Neuronal stem cell (in vitro differentiated cells): ENCODE measurements at regions not wholly inside any gene's neighbourhood (a gene's known extent, or its start where the extent isn't known, plus 50 kb on each side); places are given as distances from the start of the nearest gene placed in this dataset.

Source experiments
- DNase-seq: peaks from one replicate; pipeline ENCODE4 v3.0.0-alpha.2; 2013; ENCODE audit warnings: low spot score
- H2AFZ ChIP-seq: one replicate; pipeline ENCODE4 v1.6.1; 2013; ENCODE audit warnings: mild to moderate bottlenecking, low read length, inconsistent platforms
- H2AK5ac ChIP-seq: 2 replicates; pipeline ENCODE4 v1.6.1; 2013; ENCODE audit warnings: low read depth, mild to moderate bottlenecking, inconsistent platforms, low read length, moderate library complexity, mixed read lengths
- H2BK120ac ChIP-seq: 2 replicates; pipeline ENCODE4 v1.6.1; 2013; ENCODE audit warnings: low read depth, mild to moderate bottlenecking, inconsistent platforms, low read length, moderate library complexity, mixed read lengths
- H2BK12ac ChIP-seq: one replicate; pipeline ENCODE4 v1.6.1; 2013; ENCODE audit warnings: low read length, inconsistent platforms
- H2BK15ac ChIP-seq: 2 replicates; pipeline ENCODE4 v1.6.1; 2013; ENCODE audit warnings: mild to moderate bottlenecking, low read length, inconsistent platforms, mixed read lengths
- H2BK5ac ChIP-seq: one replicate; pipeline ENCODE4 v1.6.1; 2013; ENCODE audit warnings: inconsistent platforms, mild to moderate bottlenecking, low read length, moderate library complexity
- H3K14ac ChIP-seq: one replicate; pipeline ENCODE4 v1.6.1; 2013; ENCODE audit warnings: low read length, inconsistent platforms
- H3K18ac ChIP-seq: 2 replicates; pipeline ENCODE4 v1.6.1; 2013; ENCODE audit warnings: low read length, inconsistent platforms
- H3K23ac ChIP-seq: 2 replicates; pipeline ENCODE4 v1.6.1; 2013; ENCODE audit warnings: low read depth, mild to moderate bottlenecking, mixed read lengths, low read length, inconsistent platforms; ENCODE audit not compliant: poor library complexity
- H3K27ac ChIP-seq: replicated peaks from 3 replicates; pipeline ENCODE4 v1.5.1; 2013; ENCODE audit warnings: low read length, inconsistent platforms
- H3K27me3 ChIP-seq, 3 experiments: 2 replicates each; pipeline ENCODE4 v1.6.1; 2013; ENCODE audit warnings: low read length in 3 of 3, mild to moderate bottlenecking in 2 of 3, inconsistent platforms in 1 of 3, low read depth in 1 of 3, mixed read lengths in 1 of 3, moderate library complexity in 1 of 3; ENCODE audit not compliant: control insufficient read depth in 3 of 3, insufficient read depth in 3 of 3
- H3K36me3 ChIP-seq, 2 donors: replicated peaks in 1 of 2; 2 replicates each; pipeline ENCODE4 v1.6.1; 2013; ENCODE audit warnings: low read length in 2 of 2; ENCODE audit not compliant: control insufficient read depth in 2 of 2, insufficient read depth in 2 of 2
- H3K4ac ChIP-seq: 2 replicates; pipeline ENCODE4 v1.6.1; 2013; ENCODE audit warnings: inconsistent platforms, mild to moderate bottlenecking, low read length, moderate library complexity
- H3K4me1 ChIP-seq, 2 donors: 1 replicate in 1 of 2; 2 replicates in 1 of 2; pipeline ENCODE4 v1.6.1; 2013; ENCODE audit warnings: low read length in 2 of 2, low read depth in 1 of 2; ENCODE audit not compliant: control insufficient read depth in 2 of 2, insufficient read depth in 1 of 2
- H3K4me2 ChIP-seq: one replicate; pipeline ENCODE4 v1.6.1; 2013; ENCODE audit warnings: mild to moderate bottlenecking, low read length, inconsistent platforms; ENCODE audit not compliant: insufficient read depth, poor library complexity, severe bottlenecking
- H3K4me3 ChIP-seq, 2 donors: 2 replicates each; pipeline ENCODE4 v1.5.1; 2013; ENCODE audit warnings: low read length in 2 of 2, mild to moderate bottlenecking in 2 of 2, inconsistent platforms in 1 of 2, moderate library complexity in 1 of 2
- H3K79me1 ChIP-seq: one replicate; pipeline ENCODE4 v1.6.1; 2013; ENCODE audit warnings: low read depth, mild to moderate bottlenecking, inconsistent platforms, low read length, moderate library complexity
- H3K9ac ChIP-seq: one replicate; pipeline ENCODE4 v1.6.1; 2013; ENCODE audit warnings: mild to moderate bottlenecking, low read depth, low read length, inconsistent platforms; ENCODE audit not compliant: poor library complexity
- H3K9me3 ChIP-seq, 2 donors: replicated peaks in 1 of 2; 2 replicates each; pipeline versions ENCODE3 to v1.6.1; 2013; ENCODE audit warnings: low read length in 2 of 2, mild to moderate bottlenecking in 2 of 2, inconsistent platforms in 1 of 2, low read depth in 1 of 2, mixed read lengths in 1 of 2, moderate library complexity in 1 of 2; ENCODE audit not compliant: control insufficient read depth in 2 of 2, insufficient read depth in 1 of 2
- H4K8ac ChIP-seq: one replicate; pipeline ENCODE4 v1.6.1; 2013; ENCODE audit warnings: low read depth, mild to moderate bottlenecking, inconsistent platforms, low read length, moderate library complexity
- H4K91ac ChIP-seq: one replicate; pipeline ENCODE4 v1.6.1; 2013; ENCODE audit warnings: low read length, low read depth, mild to moderate bottlenecking, inconsistent platforms; ENCODE audit not compliant: poor library complexity
- WGBS, 2 donors: extraction: QIAGEN DNeasy Blood & Tissue Kit; methylation state at CpG; one replicate each; pipeline ENCODE4 v1.1.7; 2013; ENCODE audit warnings: missing lambda C conversion rate in 2 of 2, mixed read lengths in 1 of 2; ENCODE audit not compliant: insufficient read length in 2 of 2, insufficient replicate concordance in 1 of 2; ENCODE audit errors: extremely low coverage in 2 of 2; 5-methylcytosine and 5-hydroxymethylcytosine counted together

- no peak for DNase-seq
These were observed 226.4 kb upstream of the AMIGO2 start for GRCh38 chr12:47306130-47306529.

GRCh38 chr12:47305464-47305863, 225.7 kb upstream of the AMIGO2 start:
- Histone ChIP-seq H2AK5ac (no peak overlapping the region), H3K36me3 (no peaks in the 10 kb centered on the region), H3K23ac (no peak overlapping the region), H2BK5ac (no peak overlapping the region), H2AFZ (no peak overlapping the region), H3K14ac (no peak overlapping the region), H3K27ac (no peak overlapping the region), H3K4ac (no peak overlapping the region), H3K4me2 (no peak overlapping the region), H4K91ac (no peak overlapping the region), H3K9ac (no peak overlapping the region), H3K27me3 (no peaks in the 10 kb centered on the region), H3K4me3 (no peak overlapping the region), H3K9me3 (no peaks in the 10 kb centered on the region), H2BK12ac (no peak overlapping the region), H3K79me1 (no peaks in the 10 kb centered on the region), H2BK120ac (no peak overlapping the region), H3K4me1 (no peaks in the 10 kb centered on the region), H2BK15ac (no peak overlapping the region), H3K18ac (peak overlapping the region; percentile 15), H4K8ac (no peak overlapping the region)
- no peak for DNase-seq
- no CpG with 5 or more reads among the region's 11 CpGs for WGBS, 2 donors

More at GRCh38 chr12:47306130-47306529, 226.4 kb upstream of the AMIGO2 start:
- H3K4ac ChIP-seq = no peak overlapping the region
- H3K36me3 ChIP-seq = no peaks in the 10 kb centered on the region
- H2AFZ ChIP-seq = no peak overlapping the region
- H3K9ac ChIP-seq = no peak overlapping the region
- H3K23ac ChIP-seq = no peak overlapping the region
- H2BK5ac ChIP-seq = no peak overlapping the region
- no peak overlapping the region for H3K4me2 ChIP-seq
- no peak overlapping the region for H2AK5ac ChIP-seq
- H3K4me3 ChIP-seq = no peak overlapping the region
- H3K18ac ChIP-seq = peak overlapping the region; percentile 67
- no peak overlapping the region for H2BK12ac ChIP-seq
- H3K9me3 ChIP-seq = no peaks in the 10 kb centered on the region
- no peak overlapping the region for H4K91ac ChIP-seq
- H2BK120ac ChIP-seq = no peak overlapping the region
- H3K4me1 ChIP-seq = no peaks in the 10 kb centered on the region
- H3K79me1 ChIP-seq = no peaks in the 10 kb centered on the region
- no peak overlapping the region for H4K8ac ChIP-seq
- WGBS, 2 donors = no CpG with 5 or more reads among the region's 22 CpGs
- no peak overlapping the region for H3K27ac ChIP-seq
- peak overlapping the region; percentile 16 for H2BK15ac ChIP-seq
- no peak overlapping the region for H3K14ac ChIP-seq
- no peaks in the 10 kb centered on the region for H3K27me3 ChIP-seq

GRCh38 chr12:47303995-47304560, 224.3 kb upstream of the AMIGO2 start:
- Histone ChIP-seq H2BK5ac (no peak overlapping the region), H2BK12ac (no peak overlapping the region), H3K27ac (no peak overlapping the region), H3K23ac (no peak overlapping the region), H3K9me3 (no peaks in the 10 kb centered on the region), H3K36me3 (no peaks in the 10 kb centered on the region), H2BK120ac (no peak overlapping the region), H3K4me1 (no peaks in the 10 kb centered on the region), H3K4ac (no peak overlapping the region), H2BK15ac (no peak overlapping the region), H3K18ac (no peak overlapping the region), H4K8ac (no peak overlapping the region), H3K27me3 (no peaks in the 10 kb centered on the region), H4K91ac (no peak overlapping the region), H3K4me2 (no peak overlapping the region), H3K14ac (no peak overlapping the region), H2AK5ac (no peak overlapping the region), H3K79me1 (no peaks in the 10 kb centered on the region), H2AFZ (no peak overlapping the region), H3K9ac (no peak overlapping the region), H3K4me3 (no peak overlapping the region)
- no CpG with 5 or more reads among the region's 1 CpG for WGBS, 2 donors
- no peak for DNase-seq

- H2BK120ac ChIP-seq = no peak overlapping the region
- no peaks in the 10 kb centered on the region for H3K79me1 ChIP-seq
- H3K14ac ChIP-seq = no peak overlapping the region
- H4K8ac ChIP-seq = no peak overlapping the region
- no peaks in the 10 kb centered on the region for H3K4me1 ChIP-seq
- H3K9ac ChIP-seq = no peak overlapping the region
- H3K23ac ChIP-seq = no peak overlapping the region
- H2AK5ac ChIP-seq = no peak overlapping the region
- WGBS, 2 donors = no CpG with 5 or more reads among the region's 7 CpGs
- H3K4me2 ChIP-seq = no peak overlapping the region
- no peak overlapping the region for H3K4ac ChIP-seq
- H2BK5ac ChIP-seq = no peak overlapping the region
- no peak overlapping the region for H2BK12ac ChIP-seq
- no peaks in the 10 kb centered on the region for H3K27me3 ChIP-seq
- H3K27ac ChIP-seq = no peak overlapping the region
- H3K4me3 ChIP-seq = no peak overlapping the region
- no peak overlapping the region for H2BK15ac ChIP-seq
- no peak for DNase-seq
- H2AFZ ChIP-seq = no peak overlapping the region
- H4K91ac ChIP-seq = no peak overlapping the region
- H3K18ac ChIP-seq = no peak overlapping the region
- no peaks in the 10 kb centered on the region for H3K9me3 ChIP-seq
- no peaks in the 10 kb centered on the region for H3K36me3 ChIP-seq
These were observed 223.4 kb upstream of the AMIGO2 start for GRCh38 chr12:47303207-47303606.
